H1 (cell line): ENCODE measurements at regions not wholly inside any gene's neighbourhood (a gene's known extent, or its start where the extent isn't known, plus 50 kb on each side); places are given as distances from the start of the nearest gene placed in this dataset.

Experiments
- CTCF ChIA-PET: fragments of 300-600 bp; sonication (Branson Sonifier 250); formaldehyde crosslinking; loops from one replicate; lab custom pipeline; 2021; ENCODE audit not compliant: partially characterized antibody; lab: Charles Lee
- POLR2A ChIA-PET: fragments of 300-600 bp; sonication (Branson Sonifier 250); formaldehyde crosslinking; loops from one replicate; lab custom pipeline; 2021; ENCODE audit warnings: inconsistent platforms; ENCODE audit not compliant: partially characterized antibody; lab: Charles Lee
- DNase-seq, 2 experiments: peaks; one replicate each; pipeline versions ENCODE4 v3.0.0 to v3.0.0-alpha.2; 2010 to 2022; ENCODE audit warnings: low spot score in 2 of 2, low read depth in 1 of 2, mixed read lengths in 1 of 2
- FAIRE-seq: peaks from 2 replicates; lab custom pipeline; 2011; peaks lifted over from hg19 to GRCh38; lab: Jason Lieb, UNC
- H2AFZ ChIP-seq: 2 replicates; pipeline ENCODE4 v1.8.1; 2012; ENCODE audit warnings: low read length, inconsistent platforms
- H2AK5ac ChIP-seq: 2 replicates; pipeline ENCODE4 v1.6.1; 2013; ENCODE audit warnings: low read depth, low read length
- H2BK120ac ChIP-seq: replicated peaks from 2 replicates; pipeline ENCODE3; 2013; ENCODE audit warnings: low read depth, low read length, inconsistent platforms
- H2BK12ac ChIP-seq: 2 replicates; pipeline ENCODE4 v1.6.1; 2013; ENCODE audit warnings: low read depth, low read length
- H2BK15ac ChIP-seq: 2 replicates; pipeline ENCODE4 v1.6.1; 2013; ENCODE audit warnings: low read length
- H2BK20ac ChIP-seq: 2 replicates; pipeline ENCODE4 v1.6.1; 2013; ENCODE audit warnings: low read length
- H2BK5ac ChIP-seq: 2 replicates; pipeline ENCODE4 v1.6.1; 2013; ENCODE audit warnings: low read depth, low read length
- H3K14ac ChIP-seq: 2 replicates; pipeline ENCODE4 v1.6.1; 2013; ENCODE audit warnings: inconsistent platforms; ENCODE audit not compliant: insufficient read length
- H3K18ac ChIP-seq: 2 replicates; pipeline ENCODE4 v1.6.1; 2013; ENCODE audit warnings: low read length; ENCODE audit errors: extremely low read depth
- H3K23ac ChIP-seq: 2 replicates; pipeline ENCODE4 v1.6.1; 2013; ENCODE audit warnings: inconsistent platforms; ENCODE audit not compliant: insufficient read length
- H3K23me2 ChIP-seq: 2 replicates; pipeline ENCODE4 v1.6.1; 2013; ENCODE audit warnings: low read depth, low read length
- H3K27ac ChIP-seq: 2 replicates; pipeline ENCODE4 v1.6.1; 2011; ENCODE audit warnings: low read depth, low read length, inconsistent platforms
- H3K27me3 ChIP-seq, 4 experiments: replicated peaks in 1 of 4; 1 replicate in 1 of 4; 2 replicates in 3 of 4; pipeline versions ENCODE4 v1.6.1 to v1.8.1; 2011 to 2013; ENCODE audit warnings: low read length in 3 of 4, mild to moderate bottlenecking in 3 of 4, inconsistent platforms in 2 of 4, mixed read lengths in 2 of 4, moderate library complexity in 1 of 4; ENCODE audit not compliant: control insufficient read depth in 3 of 4, insufficient read depth in 3 of 4; ENCODE audit errors: extremely low read depth in 1 of 4
- H3K36me3 ChIP-seq, 4 experiments: 2 replicates each; pipeline versions ENCODE4 v1.6.1 to v1.8.1; 2011 to 2013; ENCODE audit warnings: mild to moderate bottlenecking in 4 of 4, low read length in 3 of 4, moderate library complexity in 2 of 4, control low read depth in 1 of 4, inconsistent platforms in 1 of 4; ENCODE audit not compliant: insufficient read depth in 4 of 4, control insufficient read depth in 2 of 4
- H3K4ac ChIP-seq: replicated peaks from 2 replicates; pipeline ENCODE3; 2013; ENCODE audit warnings: low read length, low read depth, mixed read lengths, inconsistent platforms; ENCODE audit not compliant: insufficient read length
- H3K4me1 ChIP-seq, 4 experiments: replicated peaks in 1 of 4; 1 replicate in 1 of 4; 2 replicates in 3 of 4; pipeline versions ENCODE4 v1.6.1 to v1.8.1; 2011 to 2013; ENCODE audit warnings: low read length in 3 of 4, inconsistent platforms in 2 of 4, mixed read lengths in 1 of 4; ENCODE audit not compliant: insufficient read depth in 4 of 4, control insufficient read depth in 3 of 4
- H3K4me2 ChIP-seq, 2 experiments: 2 replicates each; pipeline versions ENCODE4 v1.6.1 to v1.8.1; 2011 to 2013; ENCODE audit warnings: low read depth in 2 of 2, low read length in 2 of 2, control low read depth in 1 of 2, inconsistent platforms in 1 of 2, mild to moderate bottlenecking in 1 of 2; ENCODE audit not compliant: insufficient read depth in 1 of 2
- H3K4me3 ChIP-seq, 4 experiments: fragments of 200-600, 300-600 bp in 1 of 4; sonication (generic), shearing (Covaris generic), sonication (Bioruptor Twin) in 1 of 4; 2 replicates each; pipeline versions ENCODE4 v1.5.1 to v1.8.1; 2011 to 2016; ENCODE audit warnings: low read length in 4 of 4, low read depth in 3 of 4, control low read depth in 2 of 4, inconsistent platforms in 2 of 4, mild to moderate bottlenecking in 2 of 4, mixed read lengths in 1 of 4, moderate library complexity in 1 of 4; ENCODE audit not compliant: insufficient read depth in 2 of 4; ENCODE audit errors: extremely low read depth in 1 of 4
- H3K56ac ChIP-seq: replicated peaks from 2 replicates; pipeline ENCODE3; 2013; ENCODE audit warnings: low read depth, mild to moderate bottlenecking, mixed read lengths, low read length, inconsistent platforms; ENCODE audit not compliant: insufficient read length
- H3K79me1 ChIP-seq: 2 replicates; pipeline ENCODE4 v1.6.1; 2013; ENCODE audit warnings: low read depth, low read length, control low read depth
- H3K79me2 ChIP-seq, 2 experiments: 2 replicates each; pipeline versions ENCODE4 v1.6.1 to v1.8.1; 2012 to 2013; ENCODE audit warnings: low read length in 2 of 2, mild to moderate bottlenecking in 2 of 2, inconsistent platforms in 1 of 2; ENCODE audit not compliant: insufficient read depth in 2 of 2, control insufficient read depth in 1 of 2
- H3K9ac ChIP-seq, 4 experiments: replicated peaks in 1 of 4; 1 replicate in 1 of 4; 2 replicates in 3 of 4; pipeline versions ENCODE4 v1.6.1 to v1.8.1; 2011 to 2013; ENCODE audit warnings: low read depth in 3 of 4, low read length in 3 of 4, control low read depth in 2 of 4, mild to moderate bottlenecking in 2 of 4, moderate library complexity in 2 of 4, inconsistent platforms in 1 of 4; ENCODE audit errors: extremely low read depth in 1 of 4
- H3K9me3 ChIP-seq, 2 experiments: 2 replicates each; pipeline versions ENCODE4 v1.6.1 to v1.8.1; 2012 to 2013; ENCODE audit warnings: mild to moderate bottlenecking in 2 of 2, moderate library complexity in 2 of 2, control low read depth in 1 of 2, inconsistent platforms in 1 of 2, low read depth in 1 of 2, low read length in 1 of 2, mixed read lengths in 1 of 2; ENCODE audit not compliant: insufficient read depth in 2 of 2
- H4K20me1 ChIP-seq, 2 experiments: replicated peaks in 1 of 2; 2 replicates each; pipeline versions ENCODE3 to v1.8.1; 2011 to 2013; ENCODE audit warnings: inconsistent platforms in 2 of 2, low read length in 2 of 2, mild to moderate bottlenecking in 1 of 2; ENCODE audit not compliant: insufficient read depth in 2 of 2, control insufficient read depth in 1 of 2
- H4K5ac ChIP-seq: 2 replicates; pipeline ENCODE4 v1.6.1; 2013; ENCODE audit warnings: low read length, low read depth, mixed read lengths, inconsistent platforms; ENCODE audit not compliant: insufficient read length
- H4K8ac ChIP-seq: 2 replicates; pipeline ENCODE4 v1.8.0; 2013; ENCODE audit warnings: mild to moderate bottlenecking, moderate library complexity, low read length, inconsistent platforms; ENCODE audit not compliant: insufficient read depth; ENCODE audit errors: extremely low read depth
- H4K91ac ChIP-seq: replicated peaks from 2 replicates; pipeline ENCODE3; 2013; ENCODE audit warnings: low read length, mixed read lengths, inconsistent platforms; ENCODE audit not compliant: insufficient read length
- ASH2L ChIP-seq: fragments of 200-600, 300-600 bp; sonication (generic); IDR thresholded peaks from one replicate; pipeline ENCODE4 v1.7.1; 2017; ENCODE audit warnings: low read length
- HDAC2 ChIP-seq, 2 experiments: fragments of 300-600 bp in 1 of 2; sonication (generic) in 1 of 2; IDR thresholded peaks; 2 replicates each; pipeline ENCODE4 v1.6.1; 2011 to 2012; ENCODE audit warnings: low read depth in 2 of 2, low read length in 2 of 2, mild to moderate bottlenecking in 2 of 2, moderate library complexity in 2 of 2, borderline replicate concordance in 1 of 2, inconsistent platforms in 1 of 2
- HDAC6 ChIP-seq: IDR thresholded peaks from one replicate; pipeline ENCODE4 v1.7.1; 2012; ENCODE audit warnings: low read depth, mild to moderate bottlenecking, inconsistent platforms, low read length, moderate library complexity
- MAX ChIP-seq: IDR thresholded peaks from 2 replicates; pipeline ENCODE4 v1.6.1; 2012; ENCODE audit warnings: inconsistent platforms
- NRF1 ChIP-seq: IDR thresholded peaks from 2 replicates; pipeline ENCODE4 v1.6.1; 2011; ENCODE audit warnings: mild to moderate bottlenecking, low read depth, low read length, improper control_type of control experiment
- RFX5 ChIP-seq: IDR thresholded peaks from 2 replicates; pipeline ENCODE4 v1.6.1; 2011; ENCODE audit warnings: low read depth, low read length, improper control_type of control experiment, borderline replicate concordance
- SP2 ChIP-seq: IDR thresholded peaks from 2 replicates; pipeline ENCODE4 v1.6.1; 2012; ENCODE audit warnings: mild to moderate bottlenecking, low read length, inconsistent platforms
- TCF12 ChIP-seq: IDR thresholded peaks from 2 replicates; pipeline ENCODE4 v1.6.1; 2011; ENCODE audit warnings: low read depth, mild to moderate bottlenecking, low read length
- ZNF274 ChIP-seq: IDR thresholded peaks from 2 replicates; pipeline ENCODE4 v1.7.0; 2012; ENCODE audit warnings: low read length, borderline replicate concordance; ENCODE audit errors: extremely low read depth
- WGBS, 2 experiments: shearing (Covaris generic) in 1 of 2; methylation state at CpG; one replicate each; pipeline versions ENCODE4 v1.1.6 to v1.1.7; 2013 to 2015; ENCODE audit warnings: low lambda C conversion rate in 2 of 2, mixed read lengths in 2 of 2, inconsistent platforms in 1 of 2, low coverage in 1 of 2, missing lambda C conversion rate in 1 of 2; ENCODE audit not compliant: insufficient replicate concordance in 2 of 2, insufficient coverage in 1 of 2, insufficient read length in 1 of 2; ENCODE audit errors: extremely low coverage in 1 of 2, missing lambda C conversion rate in 1 of 2; 5-methylcytosine and 5-hydroxymethylcytosine counted together

GRCh38 chr14:101128478-101129321 is 225.2 kb upstream of the RTL1 start:
- Histone ChIP-seq H2AK5ac (no peak overlapping the region), H3K9me3 (no peaks in the 10 kb centered on the region), H3K36me3 (no peaks in the 10 kb centered on the region), H2BK12ac (no peak overlapping the region), H3K9ac (no peak overlapping the region), H3K18ac (no peak overlapping the region), H3K4ac (no peak overlapping the region), H4K20me1 (no peaks in the 10 kb centered on the region), H2AFZ (no peak overlapping the region), H3K14ac (no peak overlapping the region), H2BK15ac (no peak overlapping the region), H3K56ac (no peak overlapping the region), H2BK5ac (no peak overlapping the region), H2BK20ac (no peak overlapping the region), H4K91ac (no peak overlapping the region), H3K4me2 (no peak overlapping the region), H3K23ac (no peak overlapping the region), H3K4me3 (no peak overlapping the region), H3K23me2 (no peaks in the 10 kb centered on the region), H2BK120ac (no peak overlapping the region), H4K8ac (no peak overlapping the region), H3K79me1 (no peaks in the 10 kb centered on the region), H3K27ac (no peak overlapping the region), H3K79me2 (no peaks in the 10 kb centered on the region), H3K4me1 (no peaks in the 10 kb centered on the region; a peak in 1 of 7 replicates), H3K27me3 (no peaks in the 10 kb centered on the region), H4K5ac (no peak overlapping the region)
- DNase-seq (peak in 1 of 2 experiments; percentile 37), FAIRE-seq (no peak)
- ChIA-PET POLR2A (interaction anchor here (1.3 kb wide), 1 partner anchor 8 kb away, joined by 3 read pairs; no protein-coding TSS in a partner anchor), CTCF (interaction anchor here (0.6 to 1.4 kb wide), 4 partner anchors 12 to 197 kb away, joined by 3 read pairs; no protein-coding TSS in a partner anchor)
- WGBS, 2 experiments, result 89% methylated on average over 29 of the region's 30 CpGs; no CpG with 5 or more reads in 1 of the 2 experiments
- TF ChIP-seq HDAC6, result no peak
- TF ChIP-seq NRF1, result no peak
- no peak for TF ChIP-seq ZNF274
- TF ChIP-seq RFX5, result no peak
- TF ChIP-seq ASH2L, result no peak
- no peak for TF ChIP-seq TCF12
- TF ChIP-seq SP2, result no peak
- no peak for TF ChIP-seq MAX
- no peak for TF ChIP-seq HDAC2 (IDR thresholded peaks at IDR 0.05; ENCODE audit: borderline replicate concordance in 1 of 2, low read depth in 2 of 2, low read length in 2 of 2)
